GM19463 (cell line): ENCODE measurements at regions not wholly inside any gene's neighbourhood (a gene's known extent, or its start where the extent isn't known, plus 50 kb on each side); places are given as distances from the start of the nearest gene placed in this dataset.
A peak's percentile ranks its signal among the peaks of the same experiment; 100 is the strongest.

Experiments
- ATAC-seq: cut with Tn5 transposase; IDR thresholded peaks from one replicate; pipeline ENCODE4 v1.9.1; 2021; ENCODE audit warnings: mild to moderate bottlenecking, moderate library complexity; ENCODE audit not compliant: unreplicated experiment

GRCh38 chr6:71512256-71512655, 223.6 kb downstream of the OGFRL1 start:
- ATAC-seq = no peak

- ATAC-seq = no peak
Measured at GRCh38 chr6:71513036-71513435, 224.4 kb downstream of the OGFRL1 start.

GRCh38 chr6:71523548-71523947, 234.9 kb downstream of the OGFRL1 start:
- ATAC-seq = peak; percentile 66

GRCh38 chr6:71524201-71524600, 235.6 kb downstream of the OGFRL1 start:
- no peak for ATAC-seq

GRCh38 chr6:71527886-71528285, 239.3 kb downstream of the OGFRL1 start:
- ATAC-seq = no peak

- no peak for ATAC-seq
Measured at GRCh38 chr6:71529026-71529425, 240.4 kb downstream of the OGFRL1 start.

DNA sequence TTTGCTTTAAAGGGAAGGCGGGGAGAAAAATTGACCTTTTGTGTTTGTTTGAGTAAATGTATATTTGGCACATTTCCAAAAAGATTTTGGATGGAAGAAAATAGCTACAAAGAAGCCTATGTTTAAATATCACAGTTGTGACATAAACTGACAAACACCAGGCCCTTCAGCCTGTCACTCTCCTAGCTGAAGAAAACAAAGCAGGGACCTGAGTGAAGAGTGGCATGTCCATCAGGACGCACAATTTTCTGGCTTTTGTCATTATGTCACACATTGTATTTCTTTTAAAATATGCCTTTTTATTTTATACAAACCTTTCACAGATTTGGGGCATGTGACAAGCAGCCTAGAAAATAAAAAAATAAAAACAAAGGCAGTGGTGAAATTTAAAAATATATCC, 241.2 kb downstream of the OGFRL1 start:
- ATAC-seq = no peak

DNA sequence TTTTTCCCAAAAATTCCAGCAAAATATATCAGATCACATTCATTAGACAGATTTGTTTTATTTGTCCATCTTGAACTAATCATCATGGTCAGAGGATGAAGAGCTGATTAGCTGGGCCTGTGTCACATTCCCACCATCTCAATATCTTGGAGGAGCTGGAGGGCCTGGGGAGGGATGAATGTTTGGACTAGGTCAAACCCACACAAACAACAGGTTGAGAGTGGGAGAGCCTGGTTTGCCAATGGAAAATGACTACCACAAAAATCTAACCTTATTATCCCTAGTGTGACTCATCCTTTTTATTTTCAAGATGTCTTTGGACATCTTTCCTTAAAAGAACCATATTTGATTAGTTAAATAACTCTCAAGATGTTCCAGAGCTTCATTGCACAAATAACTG, 242.4 kb downstream of the OGFRL1 start:
- no peak for ATAC-seq

DNA sequence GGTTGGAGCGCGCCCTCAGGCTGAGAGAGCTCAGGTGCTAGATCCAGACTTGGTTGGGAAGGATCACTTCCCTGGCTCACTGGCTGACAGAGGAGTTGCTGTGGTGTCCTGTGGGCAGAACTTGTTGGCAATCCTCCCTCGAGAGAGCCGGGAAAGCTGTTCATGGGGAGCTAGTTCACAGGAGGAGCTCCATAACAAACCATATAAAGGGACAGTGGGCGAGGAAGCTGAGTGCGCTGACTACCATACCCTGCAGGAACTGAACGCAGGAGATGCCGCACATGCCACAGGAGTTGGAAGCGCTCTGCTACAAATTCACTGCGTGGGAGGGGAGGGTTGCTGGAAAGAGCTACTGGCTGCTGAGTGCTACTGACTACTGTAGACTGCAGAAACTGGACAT, 243.2 kb downstream of the OGFRL1 start:
- no peak for ATAC-seq

- ATAC-seq = no peak
Measured at GRCh38 chr6:71533939-71534379, 245.3 kb downstream of the OGFRL1 start.

DNA sequence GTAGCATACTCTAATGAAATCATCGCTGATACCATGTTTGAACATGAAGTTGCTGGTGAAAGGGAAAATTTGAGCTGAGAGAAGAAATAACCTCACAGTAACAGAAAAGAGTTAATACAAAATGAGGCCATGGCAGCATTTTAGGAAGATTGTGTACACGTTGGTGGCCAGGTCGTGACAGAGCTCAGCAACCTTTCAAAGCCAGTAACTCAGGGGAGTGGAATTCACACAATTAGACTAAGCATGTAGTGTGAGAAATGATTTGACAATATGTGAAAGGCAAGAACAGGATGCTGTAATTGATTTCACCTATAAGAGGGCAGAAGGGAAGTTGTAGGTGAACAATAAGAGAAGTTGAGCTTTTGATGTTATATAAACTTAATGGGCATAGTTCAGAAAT, 246.3 kb downstream of the OGFRL1 start:
- ATAC-seq = no peak

DNA sequence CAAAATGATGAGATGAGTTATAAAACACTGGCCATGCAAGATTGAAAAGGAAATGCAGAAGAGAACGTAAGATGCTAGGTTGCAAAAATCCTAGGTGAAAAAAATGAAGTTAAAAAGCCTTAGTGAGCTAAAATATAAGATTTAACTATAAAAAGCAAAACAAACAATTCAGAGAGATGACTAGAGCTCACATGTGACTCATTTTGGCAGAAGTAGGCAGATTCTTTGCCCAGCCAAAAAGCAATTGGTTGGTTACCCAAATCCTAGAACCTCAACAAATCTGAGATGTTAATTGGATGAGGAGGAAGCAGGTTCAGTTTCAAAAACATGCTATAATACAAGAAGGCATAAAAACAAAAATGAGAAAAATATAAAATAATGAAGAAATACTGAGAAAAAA, 249.1 kb downstream of the OGFRL1 start:
- no peak for ATAC-seq

GRCh38 chr6:71544028-71544427, 255.4 kb downstream of the OGFRL1 start:
- no peak for ATAC-seq

- no peak for ATAC-seq
Measured at GRCh38 chr6:71544906-71545305, 256.3 kb downstream of the OGFRL1 start.

GRCh38 chr6:71545905-71546304, 257.3 kb downstream of the OGFRL1 start:
- no peak for ATAC-seq

DNA sequence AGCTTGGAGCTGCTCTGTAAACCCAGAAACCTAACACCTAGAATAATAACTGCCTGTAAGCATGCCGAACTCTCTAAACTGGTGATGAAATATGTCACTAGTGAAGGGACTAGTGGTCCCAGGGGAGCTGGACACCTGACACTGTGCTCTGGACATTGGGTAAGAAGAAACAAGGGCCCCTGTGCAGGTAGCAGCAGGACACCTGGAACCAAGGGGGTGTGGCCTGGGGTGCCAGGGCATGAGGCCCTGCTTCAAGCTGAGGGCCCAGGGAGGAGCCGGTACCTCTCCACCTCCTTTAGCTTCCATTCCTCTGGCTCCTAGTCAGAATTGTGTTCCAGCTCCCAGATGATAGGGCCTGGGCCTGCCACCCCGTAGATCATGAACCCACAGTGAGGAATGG, 263.2 kb downstream of the OGFRL1 start:
- ATAC-seq = no peak

- no peak for ATAC-seq
Measured at GRCh38 chr6:71556141-71556540, 267.5 kb downstream of the OGFRL1 start.

- no peak for ATAC-seq
Measured at GRCh38 chr6:71558974-71559373, 270.4 kb downstream of the OGFRL1 start.

DNA sequence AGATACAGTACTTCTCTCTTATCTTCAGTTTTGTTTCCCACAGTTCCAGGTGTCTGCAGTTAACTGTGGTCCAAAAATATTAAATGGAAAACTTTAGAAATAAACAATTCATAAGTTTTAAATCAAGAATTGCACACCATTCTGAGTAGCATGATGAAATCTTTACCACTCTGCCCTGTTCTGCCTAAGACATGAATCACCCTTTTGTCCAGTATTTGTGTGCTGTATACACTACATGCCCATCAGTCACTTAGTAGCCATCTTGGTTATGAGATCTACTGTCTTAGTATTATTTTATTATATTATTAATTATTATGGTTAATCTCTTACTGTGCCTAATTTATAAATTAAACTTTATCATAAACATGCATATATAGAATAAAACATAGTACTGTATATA, 279.0 kb downstream of the OGFRL1 start:
- ATAC-seq = no peak

- no peak for ATAC-seq
Measured at GRCh38 chr6:71577766-71578165, 289.2 kb downstream of the OGFRL1 start.

- no peak for ATAC-seq
Measured at GRCh38 chr6:71579902-71580301, 291.3 kb downstream of the OGFRL1 start.

DNA sequence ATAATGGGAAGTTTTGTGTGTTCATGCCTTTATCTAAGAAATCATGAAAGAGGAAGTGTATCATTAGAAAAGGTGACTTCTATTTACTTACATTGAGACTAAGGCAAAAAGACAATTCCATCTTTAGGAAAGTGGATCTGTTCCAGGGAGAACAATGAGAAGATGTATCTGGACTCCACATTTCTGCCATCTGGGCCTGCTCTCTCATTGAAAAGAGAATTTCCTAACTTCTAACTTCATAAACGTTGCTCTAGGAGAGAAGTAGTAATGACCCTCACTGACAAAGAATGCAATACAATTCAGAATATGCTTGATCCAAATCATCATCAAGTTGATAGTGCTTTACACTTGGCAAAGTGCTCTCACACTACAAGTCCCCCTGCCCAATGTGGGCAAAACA, 294.2 kb downstream of the OGFRL1 start:
- ATAC-seq = no peak

- no peak for ATAC-seq
Measured at GRCh38 chr6:71584712-71585436, 296.3 kb downstream of the OGFRL1 start.
